C4-2B (cell line): ENCODE measurements at regions not wholly inside any gene's neighbourhood (a gene's known extent, or its start where the extent isn't known, plus 50 kb on each side); places are given as distances from the start of the nearest gene placed in this dataset.

ENCODE experiments used
- H3K27ac ChIP-seq: fragments of 450-650 bp; 2 replicates; pipeline ENCODE4 v1.5.1; 2017
- ZFX ChIP-seq: fragments of 450-650 bp; IDR thresholded peaks from 2 replicates; pipeline ENCODE4 v1.6.1; 2017
- TF ChIP-seq, protein P1 (sequence below): fragments of 450-650 bp; conservative IDR thresholded peaks from 2 replicates; pipeline ENCODE4 v1.5.1; 2017; ENCODE audit warnings: mild to moderate bottlenecking

DNA sequence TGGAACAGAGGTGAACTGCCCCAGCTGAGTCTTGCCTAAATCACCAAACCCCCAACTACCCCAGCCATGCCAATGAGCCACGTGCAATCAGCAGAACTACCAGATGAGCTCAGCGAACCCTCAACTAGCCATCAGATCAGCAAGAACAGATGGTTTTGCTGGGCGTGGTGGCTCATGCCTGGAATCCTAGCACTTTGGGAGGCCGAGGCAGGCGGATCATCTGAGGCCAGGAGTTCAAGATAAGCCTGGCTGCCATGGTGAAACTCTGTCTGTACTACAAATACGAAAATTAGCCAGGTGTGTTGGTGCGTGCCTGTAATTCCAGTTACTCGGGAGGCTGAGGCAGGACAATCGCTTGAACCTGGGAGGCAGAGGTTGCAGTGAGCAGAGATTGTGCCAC, 374.3 kb downstream of the NXPE2 start:
- no peak for TF ChIP-seq ZFX
- TF ChIP-seq, protein P1, sequence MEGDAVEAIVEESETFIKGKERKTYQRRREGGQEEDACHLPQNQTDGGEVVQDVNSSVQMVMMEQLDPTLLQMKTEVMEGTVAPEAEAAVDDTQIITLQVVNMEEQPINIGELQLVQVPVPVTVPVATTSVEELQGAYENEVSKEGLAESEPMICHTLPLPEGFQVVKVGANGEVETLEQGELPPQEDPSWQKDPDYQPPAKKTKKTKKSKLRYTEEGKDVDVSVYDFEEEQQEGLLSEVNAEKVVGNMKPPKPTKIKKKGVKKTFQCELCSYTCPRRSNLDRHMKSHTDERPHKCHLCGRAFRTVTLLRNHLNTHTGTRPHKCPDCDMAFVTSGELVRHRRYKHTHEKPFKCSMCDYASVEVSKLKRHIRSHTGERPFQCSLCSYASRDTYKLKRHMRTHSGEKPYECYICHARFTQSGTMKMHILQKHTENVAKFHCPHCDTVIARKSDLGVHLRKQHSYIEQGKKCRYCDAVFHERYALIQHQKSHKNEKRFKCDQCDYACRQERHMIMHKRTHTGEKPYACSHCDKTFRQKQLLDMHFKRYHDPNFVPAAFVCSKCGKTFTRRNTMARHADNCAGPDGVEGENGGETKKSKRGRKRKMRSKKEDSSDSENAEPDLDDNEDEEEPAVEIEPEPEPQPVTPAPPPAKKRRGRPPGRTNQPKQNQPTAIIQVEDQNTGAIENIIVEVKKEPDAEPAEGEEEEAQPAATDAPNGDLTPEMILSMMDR, result no peak

GRCh38 chr11:115054570-115055538, 376.5 kb downstream of the NXPE2 start:
- TF ChIP-seq ZFX, result no peak
- TF ChIP-seq, protein P1, result no peak
- H3K27ac ChIP-seq, result no peak overlapping the region

More for the DNA sequence above, 374.3 kb downstream of the NXPE2 start:
- no peak overlapping the region for H3K27ac ChIP-seq

- TF ChIP-seq, protein P1, result no peak
- no peak for TF ChIP-seq ZFX
- no peak overlapping the region for H3K27ac ChIP-seq
These were observed 378.2 kb downstream of the NXPE2 start for GRCh38 chr11:115056514-115056913.

DNA sequence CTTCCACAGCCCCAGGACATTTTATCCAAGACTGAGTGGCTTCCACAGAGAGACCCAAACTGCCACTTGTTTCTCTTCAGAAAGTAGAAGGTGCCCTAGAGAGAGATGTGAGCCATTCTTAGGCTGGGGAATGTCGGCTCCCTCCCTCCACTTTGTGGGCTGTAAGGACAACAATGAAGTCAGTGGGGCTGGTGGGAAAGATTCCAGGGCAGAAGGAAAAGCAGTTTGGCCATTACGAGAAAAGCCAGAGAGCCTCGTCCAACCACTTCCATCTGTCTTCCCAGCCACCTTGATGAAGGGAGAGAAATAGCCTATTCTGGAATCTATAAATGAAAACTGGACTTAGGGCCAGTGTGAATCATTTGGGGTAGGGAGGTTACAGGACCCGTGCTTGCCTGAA, 382.5 kb downstream of the NXPE2 start:
- H3K27ac ChIP-seq, result no peak overlapping the region
- no peak for TF ChIP-seq ZFX
- TF ChIP-seq, protein P1, result no peak

- no peak overlapping the region for H3K27ac ChIP-seq
- TF ChIP-seq, protein P1, result no peak
- TF ChIP-seq ZFX, result no peak
These were observed 387.0 kb downstream of the NXPE2 start for GRCh38 chr11:115065314-115065713.

GRCh38 chr11:115065830-115066664, 387.7 kb downstream of the NXPE2 start:
- H3K27ac ChIP-seq, result no peak overlapping the region
- no peak for TF ChIP-seq ZFX
- TF ChIP-seq, protein P1, result no peak

DNA sequence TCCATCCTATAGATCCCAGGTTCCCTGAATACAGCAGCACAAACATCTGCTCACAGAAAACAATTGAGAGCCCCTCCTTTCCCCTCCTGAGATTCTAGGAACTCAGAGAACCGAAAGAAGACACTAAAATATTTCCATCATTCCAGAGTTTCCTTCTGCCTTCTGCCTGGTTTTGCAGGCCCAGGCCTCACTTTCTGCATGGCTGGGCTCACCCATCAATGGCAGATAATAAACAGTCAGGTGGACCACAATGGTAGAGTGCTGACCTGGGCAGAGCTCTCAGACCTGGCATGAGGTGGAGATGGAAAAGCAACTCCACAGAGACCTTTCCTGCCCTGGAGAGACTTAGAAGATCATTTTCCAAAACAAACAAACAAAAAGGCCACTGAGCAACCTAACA, 389.1 kb downstream of the NXPE2 start:
- TF ChIP-seq, protein P1, result no peak
- no peak for TF ChIP-seq ZFX
- H3K27ac ChIP-seq, result no peak overlapping the region
